SK-N-SH treated with all-trans-retinoic acid at 6 μM for 48 hours (cell line): ENCODE measurements at regions not wholly inside any gene's neighbourhood (a gene's known extent, or its start where the extent isn't known, plus 50 kb on each side); places are given as distances from the start of the nearest gene placed in this dataset.

Experiments used
- ARNTL ChIP-seq: fragments of 450-650 bp; formaldehyde crosslinking; IDR thresholded peaks from 2 replicates; pipeline ENCODE4 v1.5.0; 2020; ENCODE audit warnings: low read depth, mild to moderate bottlenecking, moderate library complexity, borderline replicate concordance
- CREB5 ChIP-seq: fragments of 250-450 bp; sonication (Bioruptor Pico); IDR thresholded peaks from 2 replicates; pipeline ENCODE4 v1.5.1; 2020; ENCODE audit warnings: low read depth, mild to moderate bottlenecking, moderate library complexity
- GLIS3 ChIP-seq: fragments of 250-450 bp; sonication (Bioruptor Pico); IDR thresholded peaks from 2 replicates; pipeline ENCODE4 v1.5.0; 2020; ENCODE audit warnings: mild to moderate bottlenecking, moderate library complexity
- ISL1 ChIP-seq: fragments of 250-450 bp; sonication (Bioruptor Pico); IDR thresholded peaks from 2 replicates; pipeline ENCODE4 v2.1.2; 2022; ENCODE audit warnings: mild to moderate bottlenecking, moderate library complexity
- OSR1 ChIP-seq: fragments of 250-450 bp; sonication (Bioruptor Pico); IDR thresholded peaks from 2 replicates; pipeline ENCODE4 v1.8.0; 2022; ENCODE audit warnings: moderate library complexity, mild to moderate bottlenecking, inconsistent platforms
- PATZ1 ChIP-seq: fragments of 250-450 bp; sonication (Bioruptor Pico); IDR thresholded peaks from 2 replicates; pipeline ENCODE4 v1.8.0; 2020; ENCODE audit warnings: mild to moderate bottlenecking, moderate library complexity, borderline replicate concordance
- PPARA ChIP-seq: fragments of 250-450 bp; sonication (Bioruptor Pico); IDR thresholded peaks from 2 replicates; pipeline ENCODE4 v1.5.0; 2020; ENCODE audit warnings: mild to moderate bottlenecking, borderline replicate concordance
- SNAI2 ChIP-seq: fragments of 250-450 bp; sonication (Bioruptor Pico); IDR thresholded peaks from 2 replicates; pipeline ENCODE4 v1.5.0; 2020; ENCODE audit warnings: mild to moderate bottlenecking, moderate library complexity
- ZNF70 ChIP-seq: fragments of 450-650 bp; formaldehyde crosslinking; IDR thresholded peaks from 2 replicates; pipeline ENCODE4 v1.5.0; 2020; ENCODE audit warnings: mild to moderate bottlenecking, moderate library complexity
- TF ChIP-seq, protein P1 (sequence below): fragments of 250-450 bp; sonication (Bioruptor Pico); IDR thresholded peaks from 2 replicates; pipeline ENCODE4 v1.8.0; 2021; ENCODE audit warnings: low read depth, mild to moderate bottlenecking, moderate library complexity, borderline replicate concordance

- TF ChIP-seq GLIS3 (CRISPR knock-in tag), result no peak
- no peak for TF ChIP-seq CREB5 (CRISPR knock-in tag)
- TF ChIP-seq ZNF70 (CRISPR knock-in tag), result no peak
- TF ChIP-seq ARNTL (CRISPR knock-in tag), result no peak
- TF ChIP-seq PPARA (CRISPR knock-in tag), result no peak
- no peak for TF ChIP-seq OSR1 (CRISPR knock-in tag)
- TF ChIP-seq, protein P1, sequence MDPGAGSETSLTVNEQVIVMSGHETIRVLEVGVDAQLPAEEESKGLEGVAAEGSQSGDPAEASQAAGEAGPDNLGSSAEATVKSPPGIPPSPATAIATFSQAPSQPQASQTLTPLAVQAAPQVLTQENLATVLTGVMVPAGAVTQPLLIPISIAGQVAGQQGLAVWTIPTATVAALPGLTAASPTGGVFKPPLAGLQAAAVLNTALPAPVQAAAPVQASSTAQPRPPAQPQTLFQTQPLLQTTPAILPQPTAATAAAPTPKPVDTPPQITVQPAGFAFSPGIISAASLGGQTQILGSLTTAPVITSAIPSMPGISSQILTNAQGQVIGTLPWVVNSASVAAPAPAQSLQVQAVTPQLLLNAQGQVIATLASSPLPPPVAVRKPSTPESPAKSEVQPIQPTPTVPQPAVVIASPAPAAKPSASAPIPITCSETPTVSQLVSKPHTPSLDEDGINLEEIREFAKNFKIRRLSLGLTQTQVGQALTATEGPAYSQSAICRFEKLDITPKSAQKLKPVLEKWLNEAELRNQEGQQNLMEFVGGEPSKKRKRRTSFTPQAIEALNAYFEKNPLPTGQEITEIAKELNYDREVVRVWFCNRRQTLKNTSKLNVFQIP (CRISPR knock-in tag), result no peak
- TF ChIP-seq ISL1 (CRISPR knock-in tag), result no peak
- no peak for TF ChIP-seq PATZ1
- TF ChIP-seq SNAI2 (CRISPR knock-in tag), result no peak
Observed at GRCh38 chr13:90683711-90684131, 663.8 kb upstream of the MIR17HG start.
